Peyer's patch (tissue), 4 donors: ENCODE measurements at regions not wholly inside any gene's neighbourhood (a gene's known extent, or its start where the extent isn't known, plus 50 kb on each side); places are given as distances from the start of the nearest gene placed in this dataset.

ENCODE experiments used
- DNase-seq, 3 donors: peaks; one replicate each; pipeline ENCODE4 v3.0.0-alpha.2; 2017 to 2019
- H3K27ac ChIP-seq, 4 donors: fragments of 200-600 bp; sonication (generic); one replicate each; pipeline ENCODE4 v1.5.1; 2016 to 2019
- H3K27me3 ChIP-seq, 2 donors: fragments of 200-600 bp; sonication (generic); one replicate each; pipeline ENCODE4 v1.5.1; 2019
- H3K36me3 ChIP-seq, 3 donors: fragments of 200-600 bp; sonication (generic); one replicate each; pipeline ENCODE4 v1.5.1; 2016 to 2019
- H3K4me1 ChIP-seq, 4 donors: fragments of 200-600 bp; sonication (generic); one replicate each; pipeline ENCODE4 v1.5.1; 2016 to 2019
- H3K4me3 ChIP-seq, 4 donors: fragments of 200-600 bp; sonication (generic); 1 replicate in 3 of 4; 2 replicates in 1 of 4; pipeline ENCODE4 v1.5.1; 2016 to 2019; ENCODE audit warnings: mild to moderate bottlenecking in 1 of 4
- H3K9me3 ChIP-seq, 4 donors: fragments of 200-600 bp; sonication (generic); one replicate each; pipeline ENCODE4 v1.5.1; 2016 to 2019; ENCODE audit warnings: mild to moderate bottlenecking in 1 of 4
- POLR2A ChIP-seq, 2 donors: fragments of 450-650 bp; IDR thresholded peaks; one replicate each; pipeline ENCODE4 v1.5.1; 2017; ENCODE audit warnings: antibody characterized with exemption in 2 of 2, mild to moderate bottlenecking in 2 of 2, moderate library complexity in 2 of 2
- TF ChIP-seq, protein P1 (sequence below), 6 experiments: fragments of 450-650 bp in 4 of 6; fragments of 200-600 bp in 2 of 6; sonication (generic) in 1 of 6; IDR thresholded peaks; one replicate each; pipeline ENCODE4 v1.5.1; 2017 to 2019; ENCODE audit warnings: antibody characterized with exemption in 6 of 6, mild to moderate bottlenecking in 3 of 6, moderate library complexity in 1 of 6

DNA sequence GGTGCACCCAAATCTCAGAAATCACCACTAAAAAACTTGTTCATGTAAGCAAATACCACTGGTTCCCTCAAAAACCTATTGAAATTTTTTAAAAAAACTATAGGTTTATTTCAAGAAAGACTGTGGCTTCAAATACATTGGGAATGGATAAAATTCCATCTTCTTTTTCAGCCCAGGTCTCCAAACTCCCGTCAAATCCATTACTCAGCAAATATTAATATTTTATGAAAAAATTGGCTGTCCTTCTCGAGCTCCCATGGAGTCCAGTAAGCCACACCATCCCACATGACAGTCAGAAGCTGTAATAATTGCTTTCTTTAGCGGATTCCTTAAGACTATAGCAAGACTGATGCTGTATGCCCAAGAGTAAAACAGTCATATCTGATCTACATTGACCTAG, 204.4 kb upstream of the DOK6 start:
- H3K36me3 ChIP-seq, result no peaks in the 10 kb centered on the region
- H3K4me3 ChIP-seq, result no peak overlapping the region
- TF ChIP-seq, protein P1, sequence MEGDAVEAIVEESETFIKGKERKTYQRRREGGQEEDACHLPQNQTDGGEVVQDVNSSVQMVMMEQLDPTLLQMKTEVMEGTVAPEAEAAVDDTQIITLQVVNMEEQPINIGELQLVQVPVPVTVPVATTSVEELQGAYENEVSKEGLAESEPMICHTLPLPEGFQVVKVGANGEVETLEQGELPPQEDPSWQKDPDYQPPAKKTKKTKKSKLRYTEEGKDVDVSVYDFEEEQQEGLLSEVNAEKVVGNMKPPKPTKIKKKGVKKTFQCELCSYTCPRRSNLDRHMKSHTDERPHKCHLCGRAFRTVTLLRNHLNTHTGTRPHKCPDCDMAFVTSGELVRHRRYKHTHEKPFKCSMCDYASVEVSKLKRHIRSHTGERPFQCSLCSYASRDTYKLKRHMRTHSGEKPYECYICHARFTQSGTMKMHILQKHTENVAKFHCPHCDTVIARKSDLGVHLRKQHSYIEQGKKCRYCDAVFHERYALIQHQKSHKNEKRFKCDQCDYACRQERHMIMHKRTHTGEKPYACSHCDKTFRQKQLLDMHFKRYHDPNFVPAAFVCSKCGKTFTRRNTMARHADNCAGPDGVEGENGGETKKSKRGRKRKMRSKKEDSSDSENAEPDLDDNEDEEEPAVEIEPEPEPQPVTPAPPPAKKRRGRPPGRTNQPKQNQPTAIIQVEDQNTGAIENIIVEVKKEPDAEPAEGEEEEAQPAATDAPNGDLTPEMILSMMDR (IDR thresholded peaks at IDR 0.05), result no peak
- TF ChIP-seq POLR2A (IDR thresholded peaks at IDR 0.05), result no peak
- no peaks in the 10 kb centered on the region for H3K4me1 ChIP-seq
- H3K9me3 ChIP-seq, result no peaks in the 10 kb centered on the region
- DNase-seq, result no peak
- no peak overlapping the region for H3K27ac ChIP-seq
- H3K27me3 ChIP-seq, result no peaks in the 10 kb centered on the region

DNA sequence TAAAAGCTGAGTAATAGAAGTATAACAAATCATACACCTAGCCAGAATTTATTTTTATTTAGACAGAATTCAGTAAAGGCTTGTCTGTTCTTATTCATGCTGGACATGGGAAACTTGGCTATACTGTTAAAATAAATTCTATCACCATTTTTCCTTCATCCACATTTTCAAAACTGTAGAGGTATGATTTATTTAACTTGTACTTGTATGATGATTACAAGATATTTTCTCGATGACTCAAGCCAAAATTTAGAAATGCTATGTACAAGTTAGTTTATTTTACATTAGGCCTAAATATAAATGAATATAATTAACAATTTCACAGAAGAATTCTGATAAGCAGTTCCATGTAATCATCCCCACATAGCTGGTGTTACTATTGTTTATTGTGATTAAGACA, 194.8 kb upstream of the DOK6 start:
- no peaks in the 10 kb centered on the region for H3K4me1 ChIP-seq
- H3K36me3 ChIP-seq, result no peaks in the 10 kb centered on the region
- no peaks in the 10 kb centered on the region for H3K9me3 ChIP-seq
- no peak overlapping the region for H3K27ac ChIP-seq
- no peak overlapping the region for H3K4me3 ChIP-seq
- no peak for DNase-seq
- no peaks in the 10 kb centered on the region for H3K27me3 ChIP-seq
- no peak for TF ChIP-seq POLR2A (IDR thresholded peaks at IDR 0.05)
- TF ChIP-seq, protein P1 (IDR thresholded peaks at IDR 0.05), result no peak

DNA sequence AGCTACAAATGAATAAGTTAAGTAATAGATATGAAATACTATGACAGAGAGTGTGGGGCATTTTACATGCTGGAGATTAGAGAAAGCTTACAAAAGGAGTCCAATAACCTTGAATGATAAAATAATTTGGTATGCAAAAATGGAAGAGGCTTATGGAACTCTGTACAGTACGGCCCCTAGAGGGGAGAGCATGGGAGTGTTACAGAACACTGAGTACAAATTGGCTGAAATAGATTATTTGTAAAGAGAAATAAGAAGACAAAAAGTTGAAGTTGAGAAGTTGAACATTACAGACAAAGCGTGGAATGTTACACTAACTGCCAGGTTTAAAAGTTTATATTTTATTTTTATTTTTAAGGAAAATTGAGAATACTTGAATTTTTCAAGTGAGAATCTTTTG, 192.1 kb upstream of the DOK6 start:
- Histone ChIP-seq H3K9me3 (no peaks in the 10 kb centered on the region), H3K27me3 (no peaks in the 10 kb centered on the region), H3K4me3 (no peak overlapping the region), H3K4me1 (no peaks in the 10 kb centered on the region), H3K27ac (no peak overlapping the region), H3K36me3 (no peaks in the 10 kb centered on the region)
- no peak for DNase-seq
- TF ChIP-seq POLR2A (IDR thresholded peaks at IDR 0.05), result no peak
- TF ChIP-seq, protein P1 (IDR thresholded peaks at IDR 0.05), result no peak

DNA sequence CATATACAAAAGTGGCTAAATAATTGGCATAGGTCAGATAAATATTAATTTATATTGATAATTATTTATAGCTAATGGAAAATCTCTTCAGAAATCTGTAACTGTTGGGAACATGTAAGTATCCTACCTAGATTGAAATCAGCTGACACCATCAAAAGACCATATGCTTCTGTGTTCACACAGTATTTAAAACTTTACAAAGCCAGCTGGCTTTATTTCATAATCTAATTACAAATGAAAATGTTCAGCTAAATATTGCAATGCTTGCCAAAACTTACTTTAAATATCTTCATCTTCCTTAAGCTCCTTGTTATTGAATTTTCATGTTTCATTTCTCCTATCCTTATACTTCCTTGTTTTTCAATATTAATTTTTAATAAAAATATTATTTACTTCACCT, 190.9 kb upstream of the DOK6 start:
- H3K27me3 ChIP-seq, result no peaks in the 10 kb centered on the region
- TF ChIP-seq POLR2A (IDR thresholded peaks at IDR 0.05), result no peak
- TF ChIP-seq, protein P1 (IDR thresholded peaks at IDR 0.05), result no peak
- H3K36me3 ChIP-seq, result no peaks in the 10 kb centered on the region

DNA sequence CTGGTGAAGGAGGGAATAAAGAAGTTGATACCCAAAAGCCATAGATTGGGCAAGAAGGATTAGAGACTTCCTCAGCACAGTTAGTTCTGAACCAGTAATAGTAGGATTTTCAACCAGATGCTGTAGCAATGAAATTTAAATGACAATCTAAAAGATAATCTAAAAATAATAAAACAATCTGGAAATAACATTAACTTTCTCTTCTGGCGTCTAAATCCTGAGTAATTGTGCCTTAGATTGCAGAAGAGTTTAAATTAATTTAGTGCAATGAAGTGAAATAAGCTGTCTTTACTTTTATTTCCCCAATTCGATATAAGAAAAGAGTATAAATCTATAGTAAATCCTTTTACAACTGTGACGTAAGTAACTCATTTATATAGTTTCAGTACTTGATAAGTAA, 186.8 kb upstream of the DOK6 start:
- TF ChIP-seq, protein P1 (IDR thresholded peaks at IDR 0.05), result no peak
- no peak for TF ChIP-seq POLR2A (IDR thresholded peaks at IDR 0.05)
- H3K36me3 ChIP-seq, result no peaks in the 10 kb centered on the region
- no peak overlapping the region for H3K27ac ChIP-seq
- H3K4me3 ChIP-seq, result no peak overlapping the region
- no peaks in the 10 kb centered on the region for H3K9me3 ChIP-seq
- no peaks in the 10 kb centered on the region for H3K27me3 ChIP-seq
- H3K4me1 ChIP-seq, result no peaks in the 10 kb centered on the region
- no peak for DNase-seq

More for the DNA sequence above, 190.9 kb upstream of the DOK6 start:
- no peaks in the 10 kb centered on the region for H3K9me3 ChIP-seq
- H3K4me1 ChIP-seq, result no peaks in the 10 kb centered on the region
- no peak overlapping the region for H3K4me3 ChIP-seq
- H3K27ac ChIP-seq, result no peak overlapping the region
- no peak for DNase-seq

DNA sequence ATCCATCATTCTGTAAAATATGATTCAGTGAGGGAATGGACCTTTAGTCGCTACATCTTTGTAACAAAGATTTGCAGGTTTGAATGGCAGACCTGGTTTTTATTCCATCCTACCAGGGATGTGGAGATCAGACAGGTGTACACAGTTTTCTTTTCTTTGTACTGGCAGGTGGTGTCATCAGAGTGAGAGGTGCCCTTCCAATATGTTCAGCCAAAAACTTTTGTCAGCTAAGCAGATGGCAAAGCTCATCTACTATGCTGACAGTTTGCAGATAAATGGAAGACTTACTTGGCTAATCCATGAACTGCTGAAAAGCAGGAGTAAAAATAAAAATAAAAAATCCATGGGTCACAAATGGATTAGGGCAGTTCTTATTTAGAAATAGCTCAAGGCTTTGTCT, 185.5 kb upstream of the DOK6 start:
- Histone ChIP-seq H3K4me3 (no peak overlapping the region), H3K4me1 (no peaks in the 10 kb centered on the region), H3K27me3 (no peaks in the 10 kb centered on the region), H3K27ac (no peak overlapping the region), H3K36me3 (no peaks in the 10 kb centered on the region), H3K9me3 (no peaks in the 10 kb centered on the region)
- TF ChIP-seq, protein P1 (IDR thresholded peaks at IDR 0.05), result no peak
- no peak for TF ChIP-seq POLR2A (IDR thresholded peaks at IDR 0.05)
- no peak for DNase-seq
